GM21576 (cell line): ENCODE measurements at regions not wholly inside any gene's neighbourhood (a gene's known extent, or its start where the extent isn't known, plus 50 kb on each side); places are given as distances from the start of the nearest gene placed in this dataset.
A peak's percentile ranks its signal among the peaks of the same experiment; 100 is the strongest.
"Not testable (repeated sequence)": the region's sequence is repeated elsewhere in the genome, so short reads cannot be mapped to it uniquely, and the experiment has no call there.

Source experiments
- ATAC-seq: cut with Tn5 transposase; IDR thresholded peaks from one replicate; pipeline ENCODE4 v1.9.1; 2021; ENCODE audit warnings: mild to moderate bottlenecking, moderate library complexity; ENCODE audit not compliant: unreplicated experiment

DNA sequence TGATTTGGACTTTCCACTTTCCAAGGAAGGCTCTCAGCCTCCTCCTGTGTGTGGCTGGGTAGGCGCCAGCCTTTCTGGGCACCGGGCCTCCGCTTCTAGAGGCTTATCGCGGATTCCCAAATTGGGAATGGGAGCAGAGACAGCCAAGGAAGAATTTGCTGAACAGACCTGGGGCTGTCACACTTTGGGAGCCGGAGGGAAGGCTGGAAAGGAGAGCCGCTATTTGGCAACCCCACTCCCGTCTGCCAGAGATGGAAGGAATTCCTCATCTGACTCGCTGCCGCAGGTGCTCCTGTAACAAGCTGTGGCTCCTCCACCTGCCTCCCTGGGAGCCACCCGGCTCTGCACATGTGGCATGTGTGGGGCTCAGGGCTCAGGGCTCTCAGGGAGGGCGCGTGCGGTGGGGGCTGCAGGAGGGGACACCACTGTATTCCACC lies 50.8 kb upstream of the ECHDC3 start:
- ATAC-seq: no peak

- ATAC-seq: no peak
These were observed 52.0 kb upstream of the ECHDC3 start for GRCh38 chr10:11689945-11690736.

DNA sequence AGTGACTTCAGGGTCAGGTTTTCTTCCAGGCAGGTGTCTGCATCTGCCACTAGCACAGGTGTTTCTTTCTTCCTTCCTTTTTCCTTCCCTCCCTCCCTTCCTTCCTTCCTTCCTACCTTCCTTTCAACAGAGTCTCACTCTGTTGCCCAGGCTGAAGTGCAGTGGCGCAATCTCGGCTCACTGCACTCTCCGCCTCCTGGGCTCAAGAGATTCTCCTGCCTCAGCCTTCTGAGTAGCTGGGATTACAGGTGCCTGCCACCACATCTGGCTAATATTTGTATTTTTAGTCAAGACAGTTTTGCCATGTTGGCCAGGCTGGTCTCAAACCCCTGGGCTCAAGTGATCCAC lies 53.8 kb upstream of the ECHDC3 start:
- not testable (repeated sequence) for ATAC-seq

DNA sequence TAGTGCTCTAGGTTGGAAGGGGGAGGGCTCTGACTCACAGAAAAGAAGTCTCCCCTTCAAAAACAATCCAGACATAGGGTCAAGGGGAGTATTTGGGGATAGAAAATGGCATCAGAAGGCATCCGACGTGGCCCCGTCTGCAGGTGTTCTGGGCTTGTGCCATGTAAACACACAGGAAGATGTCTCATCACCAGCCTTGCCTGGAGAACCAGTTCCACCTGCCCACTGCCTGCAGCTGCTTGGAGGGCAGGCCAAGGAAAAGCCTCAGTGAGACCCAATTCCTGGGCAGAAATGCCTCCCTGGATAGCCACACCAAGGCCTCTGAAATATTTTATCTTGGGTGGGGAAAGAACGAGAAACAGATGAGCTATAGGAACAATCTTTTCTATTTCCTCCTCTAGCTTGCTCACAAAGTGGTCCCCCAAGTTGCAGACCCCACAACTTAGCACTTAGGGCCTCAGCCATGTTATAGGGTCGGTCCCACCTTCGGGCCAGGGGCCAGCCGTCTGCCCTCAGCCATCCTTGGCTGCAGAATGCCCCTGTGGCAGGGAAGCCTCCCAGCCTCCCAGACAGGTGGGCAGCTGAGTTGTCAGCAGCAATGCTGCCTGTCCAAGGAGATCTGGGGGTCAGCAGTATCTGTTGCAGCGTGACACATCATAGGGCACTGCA lies 54.3 kb upstream of the ECHDC3 start:
- ATAC-seq: no peak

DNA sequence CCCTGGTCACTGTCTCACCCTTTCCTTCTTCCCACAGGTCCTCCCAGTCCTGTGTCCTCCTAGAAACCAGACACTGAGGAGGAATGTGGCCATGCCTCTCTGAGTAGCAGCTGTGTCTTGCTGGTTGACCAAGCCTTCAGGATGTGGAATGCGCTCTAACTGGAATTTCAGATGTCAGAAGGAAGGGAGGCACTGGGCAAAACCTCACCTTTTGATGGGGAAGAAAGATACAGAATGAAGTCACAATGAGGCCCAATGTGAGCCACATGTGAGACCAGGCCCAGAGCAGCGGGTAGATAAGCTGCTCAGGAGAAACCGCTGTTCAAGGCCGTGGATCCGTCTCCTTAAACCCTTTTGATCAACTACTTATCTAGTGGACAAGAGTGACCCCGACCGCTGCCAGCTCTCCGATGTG lies 54.8 kb upstream of the ECHDC3 start:
- ATAC-seq: no peak

DNA sequence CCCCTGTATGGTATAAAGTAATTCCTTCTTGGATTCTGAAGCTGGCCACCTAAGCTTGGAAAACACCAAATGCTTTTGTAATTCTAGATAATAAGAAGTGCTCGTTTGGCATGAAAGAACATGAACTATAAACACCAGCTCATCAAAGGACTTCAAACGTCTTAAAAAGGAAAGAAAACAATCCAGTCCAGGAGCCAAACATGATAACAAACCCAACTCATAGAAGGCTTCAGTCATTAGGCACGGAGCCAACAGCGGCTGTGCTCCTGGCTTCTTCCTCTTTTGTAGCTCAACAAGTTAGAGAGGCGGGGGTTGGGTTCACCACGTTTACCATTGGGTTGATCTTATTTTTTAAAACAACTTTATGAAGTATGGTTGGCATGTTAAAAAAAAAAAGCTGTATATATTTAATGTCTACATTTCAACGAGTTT lies 56.4 kb upstream of the ECHDC3 start:
- ATAC-seq: no peak

DNA sequence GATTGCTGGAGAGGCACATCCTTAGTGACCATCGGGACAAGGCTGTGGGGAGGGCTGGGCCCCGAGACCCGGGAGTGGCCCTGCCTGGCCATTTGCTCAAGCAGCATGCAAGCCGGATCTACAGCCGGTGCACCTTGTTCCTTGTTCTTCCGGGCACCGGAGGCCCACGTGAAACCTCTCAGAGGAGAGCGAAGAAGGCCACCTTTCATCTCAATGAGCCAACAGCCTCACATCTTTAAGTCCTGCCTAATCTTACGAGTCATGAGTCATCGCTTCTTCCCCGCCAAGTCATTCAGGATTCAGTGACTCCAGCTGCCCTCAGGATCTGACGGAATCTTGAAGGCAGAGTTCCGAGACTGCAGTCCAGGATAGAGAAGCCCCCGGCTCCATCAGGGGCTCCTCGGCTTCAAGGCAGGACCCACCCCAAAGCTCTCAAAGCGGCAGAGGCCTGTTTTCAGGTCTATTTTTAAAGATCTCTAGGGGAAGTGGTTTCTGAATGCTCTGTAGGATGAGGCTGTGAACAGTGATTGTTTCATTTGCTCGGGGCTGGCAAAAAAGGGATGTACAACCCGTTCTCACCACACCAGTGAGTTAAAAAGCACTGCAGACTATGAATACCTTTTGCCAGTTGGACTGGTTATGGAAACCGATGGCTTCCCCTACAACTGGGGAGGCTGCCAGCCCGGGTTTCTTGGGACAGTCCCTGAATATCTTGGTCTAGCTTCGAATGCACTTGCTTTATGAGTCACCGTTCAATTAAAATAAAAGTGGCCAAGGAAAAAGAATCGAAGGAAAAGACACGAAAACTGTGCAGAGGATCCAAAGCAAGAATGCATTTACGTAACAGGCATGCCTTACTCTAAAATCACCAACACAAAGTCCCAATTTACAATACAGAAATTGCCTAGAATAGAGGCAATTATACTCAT lies 57.2 kb upstream of the ECHDC3 start:
- ATAC-seq: peak; percentile 68

- ATAC-seq: peak; percentile 3
These were observed 57.9 kb upstream of the ECHDC3 start for GRCh38 chr10:11684341-11684716.

GRCh38 chr10:11683529-11684320 lies 58.5 kb upstream of the ECHDC3 start:
- ATAC-seq: no peak

DNA sequence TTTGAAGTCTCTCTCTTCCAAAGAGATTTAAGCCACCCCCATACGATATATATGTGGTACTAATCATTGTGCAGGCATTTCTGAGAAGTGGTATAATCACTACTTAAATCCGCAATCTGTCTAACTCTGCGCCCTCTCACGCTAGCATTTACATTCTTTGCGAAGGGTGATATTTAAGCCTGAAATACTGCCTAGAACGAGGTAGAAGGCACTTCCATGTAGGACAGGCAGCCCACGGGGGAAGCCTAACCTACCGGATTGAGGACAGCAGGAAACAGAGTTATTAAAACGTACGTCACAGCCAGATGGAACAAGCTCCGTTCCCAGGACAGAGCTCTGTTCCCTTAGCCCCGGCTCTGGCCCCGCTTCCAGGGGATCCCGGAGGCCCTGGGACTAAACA lies 59.3 kb upstream of the ECHDC3 start:
- ATAC-seq: no peak

DNA sequence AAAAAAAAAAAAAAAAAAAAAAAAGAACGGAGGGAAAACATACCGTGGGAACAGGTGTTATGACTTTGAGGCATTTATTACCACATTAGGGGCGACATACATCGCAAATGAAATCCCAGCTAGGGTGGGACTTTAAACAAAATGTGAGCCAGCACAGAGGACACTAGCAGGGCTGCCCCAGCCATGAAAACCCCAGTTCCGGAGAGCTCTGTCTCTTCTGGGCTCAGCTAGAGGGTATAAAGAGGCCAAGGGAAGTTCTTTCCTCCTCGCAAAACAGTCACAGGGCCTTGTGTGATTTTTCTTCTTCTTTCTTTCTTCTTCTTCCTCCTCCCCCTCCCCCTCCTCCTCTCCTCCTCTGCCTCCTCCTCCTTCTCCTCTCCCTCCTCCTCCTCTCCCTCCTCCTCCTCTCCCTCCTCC lies 59.9 kb upstream of the ECHDC3 start:
- no peak for ATAC-seq

DNA sequence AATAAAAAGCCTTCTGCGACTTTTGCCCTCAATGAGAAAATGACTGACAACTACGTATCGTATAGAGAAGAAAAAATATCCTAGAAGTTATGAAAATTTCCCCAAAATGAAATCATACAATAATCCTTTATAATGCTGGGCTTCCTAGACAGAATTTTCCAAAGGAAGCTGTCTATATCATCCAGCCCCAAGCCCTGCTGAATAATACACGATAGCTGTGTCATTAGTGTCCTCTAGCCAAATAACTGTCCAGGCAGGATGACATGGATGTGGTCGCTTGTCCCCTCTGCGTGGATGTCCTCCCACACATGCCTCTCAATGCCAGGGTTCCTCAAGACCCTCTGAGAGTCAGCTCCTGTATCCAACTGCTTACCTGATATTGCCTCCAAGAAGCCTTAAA lies 61.7 kb upstream of the ECHDC3 start:
- no peak for ATAC-seq

- ATAC-seq: no peak
These were observed 62.2 kb upstream of the ECHDC3 start for GRCh38 chr10:11679946-11680345.

DNA sequence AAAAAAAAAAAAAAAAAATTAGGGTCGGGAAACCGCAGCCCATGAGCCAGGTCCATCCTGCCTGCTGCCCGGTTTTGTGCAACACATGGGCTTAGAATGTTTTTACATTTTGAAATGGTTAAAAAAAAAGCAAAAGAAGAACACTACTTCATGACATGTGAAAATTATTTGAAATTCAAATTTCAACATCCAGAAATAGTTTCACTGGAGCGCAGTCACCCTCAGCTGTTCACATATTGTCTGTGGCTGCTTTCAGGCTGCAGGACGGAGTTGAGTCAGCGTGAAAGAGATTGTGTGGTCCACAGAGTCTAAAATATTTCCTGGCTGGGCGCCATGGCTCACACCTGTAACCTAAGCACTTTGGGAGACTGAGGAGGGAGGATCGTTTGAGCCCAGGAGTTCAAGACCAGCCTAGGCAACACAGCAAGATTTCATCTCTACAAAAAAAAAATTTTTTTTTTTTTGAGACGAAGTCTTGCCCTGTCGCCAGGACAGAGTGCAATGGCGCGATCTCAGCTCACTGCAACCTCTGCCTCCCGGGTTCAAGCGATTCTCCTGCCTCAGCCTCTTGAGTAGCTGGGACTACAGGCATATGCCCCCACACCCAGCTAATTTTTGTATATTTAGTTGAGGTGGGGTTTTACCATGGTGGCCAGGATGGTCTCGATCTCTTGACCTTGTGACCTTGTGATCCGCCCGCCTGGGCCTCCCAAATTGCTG lies 63.9 kb upstream of the ECHDC3 start:
- ATAC-seq: peak; percentile 89

DNA sequence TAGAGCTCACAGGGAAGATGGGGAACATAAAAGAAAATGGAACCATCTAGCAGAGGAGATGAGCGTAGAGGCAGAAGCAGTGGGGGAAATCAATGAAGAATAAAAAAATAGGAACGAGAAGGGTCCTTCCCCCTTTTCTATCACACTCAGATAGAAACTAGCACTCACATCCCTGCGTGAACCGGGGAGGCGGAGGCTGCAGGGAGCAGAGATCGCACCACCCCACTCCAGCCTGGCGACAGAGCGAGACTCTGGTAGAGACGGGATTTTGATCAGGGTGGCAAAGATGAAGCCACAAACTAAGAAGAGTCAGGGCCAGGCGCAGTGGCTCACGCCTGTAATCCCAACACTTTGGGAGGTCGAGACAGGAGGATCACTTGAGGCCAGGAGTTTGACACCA lies 64.7 kb upstream of the ECHDC3 start:
- no peak for ATAC-seq

DNA sequence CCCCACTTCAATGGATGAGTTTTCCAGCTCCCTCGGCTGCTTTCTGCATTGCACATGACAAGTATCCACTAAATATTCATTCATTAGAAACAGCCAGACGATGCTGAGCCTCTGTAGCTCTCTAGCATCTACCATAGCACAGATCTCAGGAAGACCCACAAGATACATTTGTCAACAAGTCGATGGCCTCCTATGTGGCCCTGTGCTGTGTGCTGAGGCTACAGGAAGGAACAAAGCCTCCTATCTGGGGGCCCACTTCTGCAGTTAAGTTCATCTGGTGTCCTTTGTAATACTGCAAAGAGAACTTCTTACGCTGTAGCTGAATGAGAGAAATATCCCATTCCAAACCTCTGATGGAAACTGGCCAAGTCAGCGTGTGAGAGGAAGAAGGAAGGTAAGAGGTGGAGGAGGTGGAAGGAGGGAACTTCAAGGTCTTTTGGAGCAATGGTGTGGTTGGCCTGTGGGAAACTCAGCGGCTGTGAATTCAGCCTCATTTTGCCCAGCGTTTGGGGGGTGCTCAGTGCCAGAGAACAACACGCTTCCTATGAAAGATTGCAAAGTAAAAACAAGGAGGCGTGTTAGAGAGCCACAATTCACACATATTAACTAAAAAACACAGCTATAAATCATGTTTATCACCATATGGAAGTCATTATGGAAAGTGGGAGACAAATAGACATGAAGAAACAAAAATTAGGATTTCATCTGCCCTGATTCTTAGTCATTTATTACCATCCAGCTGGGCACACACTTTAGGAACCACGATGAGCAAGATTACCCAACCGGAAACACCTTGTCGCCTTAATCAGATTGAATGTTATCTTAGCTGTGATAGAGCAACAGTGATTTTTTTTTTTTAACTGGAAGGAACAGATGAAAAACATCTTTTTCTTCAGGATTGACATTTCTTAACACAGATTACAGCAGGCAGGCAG lies 62.2 kb upstream of the USP6NL start:
- no peak for ATAC-seq

GRCh38 chr10:11672836-11673235 lies 61.4 kb upstream of the USP6NL start:
- no peak for ATAC-seq

DNA sequence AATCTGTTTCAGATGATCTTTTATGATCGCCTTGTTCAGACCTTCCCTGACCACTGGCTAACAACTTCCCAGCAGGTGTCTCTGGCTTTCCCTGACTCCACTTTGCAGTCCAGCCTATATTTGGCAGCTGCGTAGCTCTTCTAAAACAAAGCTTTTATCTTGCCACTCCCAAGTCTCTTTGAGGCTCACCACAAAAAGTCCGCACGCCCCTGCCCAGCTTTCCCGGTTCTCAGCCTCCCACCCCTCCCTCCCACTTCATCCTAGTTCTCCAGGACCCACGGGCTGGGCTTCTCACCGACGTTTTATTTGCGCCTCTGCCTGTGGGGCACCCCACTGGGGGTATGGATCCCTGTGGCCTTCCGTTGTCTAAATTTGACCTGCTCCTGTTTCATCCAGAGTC lies 58.9 kb upstream of the USP6NL start:
- ATAC-seq: no peak
